ENCODE measurements at regions not wholly inside any gene's neighbourhood (a gene's known extent, or its start where the extent isn't known, plus 50 kb on each side); places are given as distances from the start of the nearest gene placed in this dataset.

DNA sequence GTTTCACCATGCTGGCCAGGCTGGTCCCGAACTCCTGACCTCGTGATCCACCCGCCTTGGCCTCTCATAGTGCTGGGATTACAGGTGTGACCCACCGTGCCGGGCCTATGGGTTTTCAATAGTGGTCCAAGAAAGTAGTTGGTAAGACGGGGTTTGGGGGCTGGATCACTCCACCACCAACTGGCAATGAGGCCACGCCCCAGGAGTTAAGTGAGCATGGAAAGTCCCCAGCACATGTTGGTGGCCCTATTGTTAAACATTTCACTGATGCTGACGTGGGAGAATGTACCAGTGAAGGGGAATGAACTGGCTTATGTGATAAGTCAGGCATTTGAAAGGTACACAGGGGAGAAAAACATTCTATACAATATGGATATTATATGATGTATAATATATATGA is 80.4 kb downstream of the CHRD start:
- TF ChIP-seq, protein P1, sequence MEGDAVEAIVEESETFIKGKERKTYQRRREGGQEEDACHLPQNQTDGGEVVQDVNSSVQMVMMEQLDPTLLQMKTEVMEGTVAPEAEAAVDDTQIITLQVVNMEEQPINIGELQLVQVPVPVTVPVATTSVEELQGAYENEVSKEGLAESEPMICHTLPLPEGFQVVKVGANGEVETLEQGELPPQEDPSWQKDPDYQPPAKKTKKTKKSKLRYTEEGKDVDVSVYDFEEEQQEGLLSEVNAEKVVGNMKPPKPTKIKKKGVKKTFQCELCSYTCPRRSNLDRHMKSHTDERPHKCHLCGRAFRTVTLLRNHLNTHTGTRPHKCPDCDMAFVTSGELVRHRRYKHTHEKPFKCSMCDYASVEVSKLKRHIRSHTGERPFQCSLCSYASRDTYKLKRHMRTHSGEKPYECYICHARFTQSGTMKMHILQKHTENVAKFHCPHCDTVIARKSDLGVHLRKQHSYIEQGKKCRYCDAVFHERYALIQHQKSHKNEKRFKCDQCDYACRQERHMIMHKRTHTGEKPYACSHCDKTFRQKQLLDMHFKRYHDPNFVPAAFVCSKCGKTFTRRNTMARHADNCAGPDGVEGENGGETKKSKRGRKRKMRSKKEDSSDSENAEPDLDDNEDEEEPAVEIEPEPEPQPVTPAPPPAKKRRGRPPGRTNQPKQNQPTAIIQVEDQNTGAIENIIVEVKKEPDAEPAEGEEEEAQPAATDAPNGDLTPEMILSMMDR (IDR thresholded peaks at IDR 0.05): no peak
- no peak for TF ChIP-seq POLR2AphosphoS5 (IDR thresholded peaks at IDR 0.05)
- TF ChIP-seq POLR2A (IDR thresholded peaks at IDR 0.05): no peak
